HG02884 (cell line): ENCODE measurements at regions not wholly inside any gene's neighbourhood (a gene's known extent, or its start where the extent isn't known, plus 50 kb on each side); places are given as distances from the start of the nearest gene placed in this dataset.
"Not testable (repeated sequence)": the region's sequence is repeated elsewhere in the genome, so short reads cannot be mapped to it uniquely, and the experiment has no call there.

Source experiments
- ATAC-seq: cut with Tn5 transposase; IDR thresholded peaks from one replicate; pipeline ENCODE4 v1.9.1; 2021; ENCODE audit warnings: mild to moderate bottlenecking, moderate library complexity; ENCODE audit not compliant: unreplicated experiment

DNA sequence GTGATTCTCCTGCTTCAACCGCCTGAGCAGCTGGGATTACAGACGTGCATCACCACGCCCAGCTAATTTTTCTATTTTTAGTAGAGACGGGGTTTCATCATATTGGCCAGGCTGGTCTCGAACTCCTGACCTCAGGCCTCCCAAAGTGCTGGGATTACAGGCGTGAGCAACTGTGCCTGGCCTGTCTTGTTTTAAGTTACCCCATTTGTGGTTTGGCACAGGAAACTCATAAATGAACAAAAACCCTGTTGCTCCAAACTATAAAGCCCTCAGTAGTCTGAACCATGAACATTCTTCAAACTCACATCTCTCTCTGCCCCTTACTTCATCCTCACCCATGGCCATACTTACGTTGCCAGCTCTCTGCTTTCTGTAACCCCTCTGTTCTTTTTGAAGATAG, 61.7 kb downstream of the RHOU start:
- not testable (repeated sequence) for ATAC-seq

DNA sequence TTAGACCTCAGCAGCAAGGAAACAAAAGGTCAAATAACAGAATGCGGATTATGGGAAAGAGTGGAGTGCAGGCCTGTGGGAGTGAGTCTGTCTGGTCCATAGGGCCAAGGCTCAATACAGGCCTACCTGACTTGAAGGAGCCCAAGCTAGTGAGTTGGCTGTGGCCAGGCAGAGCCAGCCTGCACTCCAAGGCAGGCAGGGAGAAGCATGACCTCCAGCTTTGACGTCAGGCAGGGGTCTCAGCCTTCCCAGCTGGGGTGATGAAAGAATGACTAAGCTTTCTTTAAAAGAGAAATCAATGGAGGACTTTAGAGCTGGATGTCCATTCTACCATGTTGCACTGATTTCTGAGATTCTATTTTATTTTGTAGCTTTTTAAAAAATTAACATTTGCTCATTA, 62.8 kb downstream of the RHOU start:
- no peak for ATAC-seq

GRCh38 chr1:228798548-228798947, 63.3 kb downstream of the RHOU start:
- no peak for ATAC-seq

- ATAC-seq = no peak
These were observed 64.6 kb downstream of the RHOU start for GRCh38 chr1:228799924-228800323.

DNA sequence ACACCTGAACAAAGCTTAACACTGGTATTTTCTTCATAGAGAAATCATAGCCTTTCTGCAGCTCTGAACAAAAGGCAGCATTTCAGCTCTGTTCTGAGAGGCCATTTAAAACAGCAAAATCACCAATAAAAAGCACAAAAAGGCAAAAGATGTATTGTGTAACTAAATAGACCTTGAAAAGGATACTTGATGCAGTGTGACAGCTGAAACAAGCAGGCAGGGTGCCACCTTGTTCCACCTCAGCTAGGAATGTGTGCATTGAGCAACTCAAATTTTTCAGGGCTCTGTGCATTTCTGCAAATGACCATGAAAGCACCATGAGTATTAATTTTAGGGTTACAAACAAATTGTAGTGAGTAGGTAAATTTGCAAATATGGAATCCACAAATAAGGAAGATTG, 65.8 kb downstream of the RHOU start:
- ATAC-seq = no peak

DNA sequence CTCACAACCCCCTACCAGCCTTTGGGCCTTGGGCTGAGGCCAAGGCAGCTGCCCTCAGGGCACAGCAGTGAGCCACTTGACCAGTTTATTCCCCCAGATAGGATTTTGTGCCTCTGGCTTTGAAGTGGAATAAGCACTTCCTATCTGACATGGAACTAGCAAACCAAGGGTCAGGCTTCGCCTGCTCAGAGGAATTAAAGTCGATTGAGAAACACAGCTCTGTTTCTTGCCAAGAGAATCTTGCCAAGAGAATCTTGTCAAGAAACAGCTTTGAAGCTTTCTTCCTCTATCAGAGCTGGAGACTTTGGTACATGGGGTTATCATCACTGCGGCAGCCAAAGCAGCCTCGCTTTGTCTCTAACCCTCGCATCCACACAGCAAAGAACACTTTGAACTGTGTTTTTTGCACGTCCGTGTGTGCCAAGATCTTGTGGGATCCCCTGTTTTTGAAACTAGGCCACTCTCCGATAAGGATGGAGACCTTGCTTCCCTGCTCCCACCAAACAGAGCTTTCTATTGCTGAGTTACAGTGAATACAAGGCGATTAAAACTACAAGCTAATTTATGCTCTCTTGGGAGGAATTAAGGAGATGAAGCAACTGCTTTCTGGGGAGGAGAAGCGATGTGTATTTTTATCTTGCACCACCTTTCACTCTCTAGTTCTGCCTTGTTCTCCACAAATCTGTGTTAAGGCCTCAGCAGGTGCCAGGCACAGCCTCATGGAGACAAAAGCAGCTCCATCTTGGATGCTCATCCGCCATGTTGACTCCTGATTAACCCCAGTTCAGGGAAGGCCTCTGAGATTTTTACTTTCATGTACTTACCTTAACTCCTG, 67.3 kb downstream of the RHOU start:
- no peak for ATAC-seq

GRCh38 chr1:228803421-228803820, 68.1 kb downstream of the RHOU start:
- no peak for ATAC-seq

DNA sequence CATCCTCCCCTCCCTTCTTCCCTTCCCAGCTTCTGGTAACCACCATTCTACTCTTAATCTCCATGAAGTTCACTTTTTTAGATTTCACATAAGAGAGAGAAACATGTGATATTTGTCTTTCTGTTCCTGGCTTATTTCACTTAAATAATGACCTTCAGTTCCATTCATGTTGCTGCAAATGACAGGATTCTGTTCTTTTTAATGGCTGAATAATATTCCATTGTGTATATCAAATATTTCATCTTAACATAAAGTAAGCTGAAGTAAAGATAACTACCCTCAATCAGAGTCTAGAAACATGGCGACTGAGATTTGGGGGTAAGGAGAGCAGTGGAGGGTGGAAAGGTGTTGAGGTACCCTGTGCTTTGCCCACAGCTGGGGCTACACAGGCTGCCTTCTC, 68.9 kb downstream of the RHOU start:
- ATAC-seq = no peak

DNA sequence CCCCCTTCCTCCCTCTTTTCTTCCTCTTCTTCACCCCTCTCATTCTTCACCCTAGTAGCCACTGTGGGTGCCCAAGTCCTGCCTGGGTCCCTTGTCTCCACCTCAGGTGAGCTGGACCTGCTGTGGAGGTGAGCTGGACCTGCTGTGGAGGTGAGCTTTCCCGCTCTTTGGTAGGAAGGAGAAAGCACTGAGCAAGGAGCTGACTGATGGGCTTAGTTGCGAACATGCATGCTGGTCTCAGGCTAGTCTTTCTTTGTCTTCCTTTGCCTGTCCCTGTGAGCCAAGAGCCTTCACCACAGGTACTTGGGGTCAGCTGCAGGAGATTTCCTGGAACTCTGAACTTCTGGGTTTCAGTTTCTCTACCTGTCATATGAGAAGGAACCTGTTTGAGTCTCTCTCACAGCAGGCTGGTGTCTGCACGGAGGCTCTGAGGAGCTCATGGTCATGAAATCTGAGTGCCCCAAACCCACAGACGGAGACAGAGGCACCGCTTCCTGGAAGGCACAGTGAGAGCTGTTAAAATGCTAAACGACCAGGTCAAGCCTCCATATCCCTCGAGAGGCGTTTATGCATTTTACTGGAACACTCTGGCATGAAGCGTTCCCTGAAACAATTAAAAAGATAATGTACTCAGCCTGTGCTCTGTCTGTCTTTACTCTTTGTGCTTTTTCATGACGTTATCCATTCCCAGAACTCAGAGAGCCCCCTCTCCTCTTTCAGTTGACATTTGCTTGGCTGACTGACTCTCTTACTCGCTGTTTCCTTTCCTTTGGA, 69.5 kb downstream of the RHOU start:
- ATAC-seq = no peak

DNA sequence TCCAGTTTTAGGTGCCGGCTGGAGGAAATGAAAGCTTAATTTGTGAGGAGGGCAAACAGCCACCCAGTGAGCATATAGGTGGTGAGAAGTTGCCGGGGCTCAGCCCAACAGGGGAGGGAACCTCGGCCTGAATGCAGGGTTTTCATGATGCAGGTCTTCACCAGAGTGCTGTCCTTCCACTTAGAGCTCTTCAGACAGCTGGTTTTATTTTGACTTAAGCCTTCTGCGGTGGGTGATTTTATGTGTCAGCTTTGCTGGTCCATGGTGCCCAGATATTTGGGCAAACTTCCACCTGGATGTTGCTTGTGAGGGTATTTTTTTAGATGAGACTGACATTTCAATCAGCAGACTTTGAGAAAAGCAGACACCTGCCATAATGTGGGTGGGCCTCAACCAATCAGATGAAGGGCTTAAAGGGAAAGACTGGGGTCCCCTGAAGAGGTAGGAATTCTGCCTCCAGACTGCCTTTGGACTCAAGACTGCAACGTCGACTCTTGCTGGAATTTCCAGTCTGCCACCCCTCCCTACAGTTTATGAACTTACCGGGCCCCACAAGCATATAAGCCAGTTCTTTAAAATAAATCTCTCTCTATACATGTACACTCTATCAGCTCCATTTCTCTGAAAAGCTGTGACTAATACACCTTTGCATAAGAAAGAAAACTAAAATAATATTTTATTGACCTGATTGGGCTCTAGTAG, 72.8 kb downstream of the RHOU start:
- ATAC-seq = no peak

GRCh38 chr1:228809621-228810394, 74.5 kb downstream of the RHOU start:
- no peak for ATAC-seq

GRCh38 chr1:228810395-228810758, 75.1 kb downstream of the RHOU start:
- ATAC-seq = no peak

- no peak for ATAC-seq
These were observed 75.8 kb downstream of the RHOU start for GRCh38 chr1:228810878-228811711.

GRCh38 chr1:228811712-228812305, 76.5 kb downstream of the RHOU start:
- no peak for ATAC-seq

DNA sequence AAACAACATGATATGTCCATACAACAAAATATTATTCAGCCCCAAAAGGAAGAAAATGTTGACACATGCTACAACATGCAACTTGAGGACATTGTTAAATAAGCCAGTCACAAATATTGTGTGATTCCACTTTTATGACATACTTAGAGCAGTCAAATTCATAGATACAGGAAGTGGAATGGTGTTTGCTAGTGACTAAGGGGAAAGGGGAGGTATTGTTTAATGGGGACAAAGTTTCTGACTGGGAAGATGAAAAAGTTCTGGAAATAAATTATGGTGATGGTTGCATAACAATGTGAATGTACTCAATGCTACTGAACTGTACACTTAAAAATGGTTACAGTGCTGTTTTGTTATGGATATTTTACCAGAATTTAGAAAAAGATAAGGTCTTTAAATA, 77.7 kb downstream of the RHOU start:
- no peak for ATAC-seq

GRCh38 chr1:228814176-228814575, 78.9 kb downstream of the RHOU start:
- ATAC-seq = no peak

DNA sequence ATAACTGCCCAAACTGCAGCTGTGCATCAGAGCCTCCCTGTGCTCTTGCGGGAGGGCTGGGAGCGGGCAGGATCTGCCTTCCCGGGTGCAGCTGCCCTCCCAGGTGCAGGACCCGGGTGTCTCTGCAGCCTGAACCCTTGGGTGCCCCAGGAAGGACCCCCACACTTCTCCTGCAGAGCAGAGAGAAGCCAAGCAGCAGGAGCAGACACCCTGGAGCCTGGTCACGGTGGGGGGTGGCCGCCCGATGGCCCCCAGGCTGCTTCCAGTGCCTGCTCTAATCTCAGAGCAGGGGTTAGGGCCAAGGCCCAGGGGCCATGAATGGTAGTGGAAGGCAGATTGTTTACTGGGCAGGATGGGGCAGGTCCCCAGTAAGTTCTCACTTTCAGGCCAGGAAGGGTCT, 83.0 kb downstream of the RHOU start:
- no peak for ATAC-seq

DNA sequence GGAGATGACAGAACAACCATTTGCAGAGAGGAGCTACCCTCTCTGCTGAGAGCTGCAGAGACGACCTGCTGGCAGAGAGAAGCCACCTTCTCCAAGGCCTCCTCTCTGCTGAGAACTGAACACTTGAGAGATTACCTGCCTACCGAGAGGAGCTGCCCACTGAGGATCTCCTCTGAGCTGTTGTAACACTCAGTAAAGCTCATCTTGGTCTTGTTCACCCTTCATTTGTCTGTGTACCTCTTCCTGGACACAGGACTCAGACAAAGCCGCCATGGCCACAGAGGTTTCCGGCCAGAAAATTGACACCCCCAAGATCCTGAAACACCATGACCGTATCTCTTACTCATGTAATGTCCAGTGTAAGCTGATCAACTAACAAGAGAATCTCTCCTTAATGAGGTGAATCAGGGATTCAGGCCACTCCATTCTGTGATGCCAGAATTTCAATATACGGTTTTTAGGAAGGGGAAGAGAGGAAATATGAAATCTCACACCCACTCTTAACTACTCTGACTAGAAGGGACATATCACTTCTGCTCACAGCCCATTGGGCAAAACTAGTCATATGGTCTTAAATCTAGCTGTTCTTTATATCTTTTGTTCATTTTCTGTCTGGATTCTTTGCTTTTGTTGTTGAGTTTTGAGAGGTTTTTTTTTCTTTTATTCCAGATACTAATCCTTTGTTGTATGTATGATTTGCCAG, 83.8 kb downstream of the RHOU start:
- no peak for ATAC-seq

- ATAC-seq = no peak
These were observed 86.0 kb downstream of the RHOU start for GRCh38 chr1:228821252-228821651.
